SU-DHL-6 (cell line): ENCODE measurements at regions not wholly inside any gene's neighbourhood (a gene's known extent, or its start where the extent isn't known, plus 50 kb on each side); places are given as distances from the start of the nearest gene placed in this dataset.

Experiments used
- EZH2phosphoT487 ChIP-seq: fragments of 200-600 bp; sonication (generic), shearing (Covaris generic); conservative IDR thresholded peaks from 2 replicates; pipeline ENCODE4 v1.6.1; 2018; ENCODE audit warnings: mild to moderate bottlenecking, antibody characterized with exemption, low read length, moderate library complexity, mixed read lengths
- TF ChIP-seq, protein P1 (sequence below): fragments of 200-600 bp; sonication (generic); IDR thresholded peaks from one replicate; pipeline ENCODE4 v1.5.1; 2017; ENCODE audit warnings: antibody characterized with exemption, mild to moderate bottlenecking, low read length, moderate library complexity; ENCODE audit not compliant: insufficient read depth, poor library complexity, severe bottlenecking

DNA sequence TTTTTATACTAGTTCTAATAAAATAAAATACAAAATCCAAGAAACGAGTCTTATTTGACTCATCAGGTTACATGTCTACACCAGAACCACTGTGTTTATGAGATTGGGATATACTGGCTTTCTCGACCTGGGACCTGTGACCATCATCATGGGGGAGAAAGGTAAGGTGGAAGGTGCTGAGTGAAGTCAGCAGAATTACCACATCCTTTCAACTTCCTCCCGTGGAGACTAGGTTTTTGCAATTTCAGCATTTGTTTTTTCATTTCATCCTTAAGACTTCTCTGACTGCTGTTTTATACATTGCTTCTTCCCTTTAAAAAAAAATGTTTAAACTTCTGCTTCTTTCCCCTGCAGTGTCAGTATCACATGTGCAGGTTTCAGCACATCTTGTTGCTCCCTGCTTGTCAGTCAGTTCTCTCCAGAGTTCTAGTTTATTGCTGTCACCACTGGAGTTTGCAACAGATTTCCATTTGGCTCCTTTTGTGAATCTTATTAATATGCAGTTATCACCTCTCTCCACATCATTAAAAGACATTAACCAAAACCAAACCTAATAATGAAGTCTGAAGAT, 60.4 kb upstream of the HAO2 start:
- TF ChIP-seq, protein P1, sequence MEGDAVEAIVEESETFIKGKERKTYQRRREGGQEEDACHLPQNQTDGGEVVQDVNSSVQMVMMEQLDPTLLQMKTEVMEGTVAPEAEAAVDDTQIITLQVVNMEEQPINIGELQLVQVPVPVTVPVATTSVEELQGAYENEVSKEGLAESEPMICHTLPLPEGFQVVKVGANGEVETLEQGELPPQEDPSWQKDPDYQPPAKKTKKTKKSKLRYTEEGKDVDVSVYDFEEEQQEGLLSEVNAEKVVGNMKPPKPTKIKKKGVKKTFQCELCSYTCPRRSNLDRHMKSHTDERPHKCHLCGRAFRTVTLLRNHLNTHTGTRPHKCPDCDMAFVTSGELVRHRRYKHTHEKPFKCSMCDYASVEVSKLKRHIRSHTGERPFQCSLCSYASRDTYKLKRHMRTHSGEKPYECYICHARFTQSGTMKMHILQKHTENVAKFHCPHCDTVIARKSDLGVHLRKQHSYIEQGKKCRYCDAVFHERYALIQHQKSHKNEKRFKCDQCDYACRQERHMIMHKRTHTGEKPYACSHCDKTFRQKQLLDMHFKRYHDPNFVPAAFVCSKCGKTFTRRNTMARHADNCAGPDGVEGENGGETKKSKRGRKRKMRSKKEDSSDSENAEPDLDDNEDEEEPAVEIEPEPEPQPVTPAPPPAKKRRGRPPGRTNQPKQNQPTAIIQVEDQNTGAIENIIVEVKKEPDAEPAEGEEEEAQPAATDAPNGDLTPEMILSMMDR: no peak
- no peak for TF ChIP-seq EZH2phosphoT487
